Activated naive CD8-positive, alpha-beta T cell (primary cell): ENCODE measurements at regions not wholly inside any gene's neighbourhood (a gene's known extent, or its start where the extent isn't known, plus 50 kb on each side); places are given as distances from the start of the nearest gene placed in this dataset.
"Not testable (repeated sequence)": the region's sequence is repeated elsewhere in the genome, so short reads cannot be mapped to it uniquely, and the experiment has no call there.

Experiments
- H3K27ac Mint-ChIP-seq: one replicate; pipeline ENCODE4 v1.8.0; 2021; ENCODE audit warnings: mixed read lengths
- H3K27me3 Mint-ChIP-seq: one replicate; pipeline ENCODE4 v1.8.0; 2021; ENCODE audit warnings: mixed read lengths
- H3K36me3 Mint-ChIP-seq: one replicate; pipeline ENCODE4 v1.8.0; 2021; ENCODE audit warnings: mixed read lengths
- H3K4me1 Mint-ChIP-seq: one replicate; pipeline ENCODE4 v1.8.0; 2021; ENCODE audit warnings: low read depth, mixed read lengths
- H3K4me3 Mint-ChIP-seq: one replicate; pipeline ENCODE4 v1.8.0; 2021; ENCODE audit warnings: mild to moderate bottlenecking, mixed read lengths
- H3K9me3 Mint-ChIP-seq: one replicate; pipeline ENCODE4 v1.8.0; 2021; ENCODE audit warnings: low read depth, mixed read lengths

DNA sequence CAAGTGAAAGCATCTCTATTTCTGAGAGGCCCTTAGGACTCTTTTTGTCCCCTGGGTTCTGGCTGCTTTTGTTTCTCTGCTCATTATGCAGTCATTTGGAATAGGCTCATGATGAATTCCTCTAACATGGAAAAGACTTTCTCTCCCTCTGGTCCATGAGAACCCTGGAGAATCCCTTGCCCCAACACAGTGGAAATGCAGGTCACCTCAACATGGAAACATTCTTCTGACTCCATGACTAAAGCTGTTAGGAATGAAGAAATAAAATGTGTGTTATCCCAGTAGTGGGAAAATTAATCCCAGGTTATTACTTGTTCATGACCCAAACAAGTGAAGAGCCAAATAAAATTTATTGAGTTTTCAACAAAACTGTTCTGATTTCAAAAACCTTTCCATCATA is 458.6 kb downstream of the EPM2A start:
- H3K36me3 Mint-ChIP-seq = no peaks in the 10 kb centered on the region
- H3K9me3 Mint-ChIP-seq = no peaks in the 10 kb centered on the region
- H3K27ac Mint-ChIP-seq = no peak overlapping the region
- no peaks in the 10 kb centered on the region for H3K27me3 Mint-ChIP-seq
- H3K4me3 Mint-ChIP-seq = no peak overlapping the region
- no peaks in the 10 kb centered on the region for H3K4me1 Mint-ChIP-seq

DNA sequence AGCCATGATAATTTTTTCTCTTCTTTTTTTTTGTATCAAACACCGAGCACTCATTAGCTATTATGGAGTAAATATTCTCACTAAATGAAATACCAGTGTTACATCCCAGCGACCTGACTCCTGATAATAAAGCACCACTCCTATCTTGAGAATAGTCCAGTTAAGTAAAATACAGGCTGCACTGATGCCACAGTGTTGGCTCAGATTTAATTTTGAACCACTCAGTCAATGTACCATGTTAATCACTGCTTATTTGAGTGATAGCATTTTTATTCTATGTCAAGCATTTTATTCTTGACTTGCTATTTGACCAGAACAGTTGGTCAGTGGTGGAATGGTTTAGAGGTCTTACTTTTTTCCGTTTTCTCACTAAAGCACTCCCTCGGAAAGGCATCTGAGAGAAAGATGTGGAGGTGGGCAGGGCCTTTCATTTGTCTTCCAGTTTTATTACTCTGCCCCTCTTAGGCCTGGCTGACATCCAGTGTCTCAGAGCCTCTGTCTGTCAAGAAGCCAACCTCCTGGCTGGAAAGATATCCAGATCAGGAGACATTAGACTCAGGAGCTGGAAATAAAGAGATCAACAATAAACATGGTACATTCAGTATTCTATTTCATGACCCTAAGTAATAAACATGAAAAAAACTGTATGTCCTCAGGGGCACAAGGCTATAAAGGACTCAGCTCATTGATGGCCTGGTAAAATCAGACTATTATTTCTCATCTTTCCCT is 457.8 kb downstream of the EPM2A start:
- Mint-ChIP-seq H3K27me3 (no peaks in the 10 kb centered on the region), H3K36me3 (no peaks in the 10 kb centered on the region), H3K9me3 (no peaks in the 10 kb centered on the region), H3K27ac (no peak overlapping the region), H3K4me3 (no peak overlapping the region), H3K4me1 (no peaks in the 10 kb centered on the region)

DNA sequence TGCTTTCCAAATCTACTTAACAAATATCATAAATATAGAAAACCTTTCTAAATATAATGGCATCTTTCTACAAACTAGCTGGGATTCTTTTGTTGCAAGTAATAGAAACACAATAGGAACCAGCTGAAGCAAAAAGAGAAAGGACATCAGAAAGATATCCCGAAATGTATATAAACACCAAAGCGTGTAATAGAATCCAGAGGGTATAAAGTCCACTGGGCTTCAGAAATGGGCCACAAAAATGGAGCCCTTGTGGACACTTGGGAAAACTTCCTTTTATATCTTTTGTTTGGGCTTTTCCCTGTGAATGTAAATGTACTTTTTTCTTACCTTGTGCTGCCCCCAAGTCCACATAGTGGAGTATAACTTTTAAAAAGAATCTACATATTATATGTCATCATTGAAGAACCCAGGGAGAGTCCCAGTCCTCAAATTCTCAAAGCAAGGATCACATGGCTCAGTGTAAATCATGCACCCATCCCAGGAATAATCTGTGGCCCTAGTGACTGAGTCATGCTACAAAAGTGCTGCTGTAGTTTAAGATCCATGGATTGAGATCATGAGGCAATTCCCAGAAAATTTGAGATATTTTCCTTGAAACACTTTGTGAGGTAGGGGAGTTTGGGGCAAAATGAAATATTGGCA is 457.0 kb downstream of the EPM2A start:
- Mint-ChIP-seq H3K4me1 (no peaks in the 10 kb centered on the region), H3K9me3 (no peaks in the 10 kb centered on the region), H3K4me3 (no peak overlapping the region), H3K27ac (no peak overlapping the region), H3K36me3 (no peaks in the 10 kb centered on the region), H3K27me3 (no peaks in the 10 kb centered on the region)

DNA sequence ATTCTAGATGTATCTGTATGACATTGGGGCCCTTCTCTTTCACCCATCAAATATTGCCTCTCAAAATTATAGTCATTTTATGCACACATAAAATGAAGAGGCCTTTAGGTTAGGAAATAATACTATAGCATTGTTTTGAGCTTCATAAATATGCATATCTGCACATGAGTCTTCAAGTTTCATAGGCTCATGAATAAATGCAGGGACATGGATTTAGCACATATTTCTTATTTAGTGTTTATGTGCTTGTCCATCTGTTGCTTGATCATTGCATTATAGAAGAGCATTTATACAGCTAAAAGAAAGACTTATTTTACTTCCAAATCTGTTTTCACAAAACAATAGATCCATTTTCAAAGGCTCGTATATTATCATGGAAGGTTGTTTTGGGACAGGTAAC is 455.8 kb downstream of the EPM2A start:
- no peaks in the 10 kb centered on the region for H3K36me3 Mint-ChIP-seq
- no peak overlapping the region for H3K27ac Mint-ChIP-seq
- H3K4me1 Mint-ChIP-seq = no peaks in the 10 kb centered on the region
- H3K27me3 Mint-ChIP-seq = no peaks in the 10 kb centered on the region
- H3K4me3 Mint-ChIP-seq = no peak overlapping the region
- no peaks in the 10 kb centered on the region for H3K9me3 Mint-ChIP-seq

DNA sequence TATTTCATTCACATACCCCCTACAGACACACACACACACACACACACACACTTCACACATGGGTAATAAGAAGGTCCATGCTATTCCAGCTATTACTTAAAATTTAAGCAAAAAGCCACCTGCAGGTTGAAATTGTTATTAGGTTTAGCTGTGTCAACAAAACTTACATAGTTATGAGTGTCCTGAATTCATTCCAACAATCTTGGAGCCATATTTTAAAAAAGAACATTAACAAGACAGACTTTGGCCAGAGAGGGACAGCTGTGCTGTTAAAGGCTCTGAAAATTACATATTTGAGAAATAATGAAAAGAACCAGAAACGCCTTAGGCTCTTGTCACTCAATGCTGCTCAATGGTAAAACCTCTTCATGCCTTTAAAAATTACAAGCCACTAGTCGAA is 455.3 kb downstream of the EPM2A start:
- Mint-ChIP-seq H3K27me3 (no peaks in the 10 kb centered on the region), H3K4me3 (no peak overlapping the region), H3K4me1 (no peaks in the 10 kb centered on the region), H3K36me3 (no peaks in the 10 kb centered on the region), H3K27ac (no peak overlapping the region), H3K9me3 (no peaks in the 10 kb centered on the region)

DNA sequence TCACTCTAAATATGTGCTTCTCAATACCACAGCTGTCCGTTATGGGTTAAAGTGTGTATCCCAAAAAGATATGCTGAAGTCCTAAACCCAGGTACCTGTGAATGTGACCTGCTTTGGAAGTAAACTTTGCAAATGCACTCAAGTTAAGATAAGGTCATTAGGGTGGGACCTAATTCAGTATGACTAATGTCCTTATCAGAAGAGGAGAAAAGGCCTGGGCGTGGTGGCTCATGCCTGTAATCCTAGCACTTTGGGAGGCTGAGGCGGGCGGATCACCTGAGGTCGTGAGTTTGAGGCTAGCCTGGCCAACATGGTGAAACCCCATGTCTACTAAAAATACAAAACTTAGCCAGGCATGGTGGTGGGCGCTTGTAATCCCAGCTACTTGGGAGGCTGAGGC is 452.1 kb downstream of the EPM2A start:
- not testable (repeated sequence) for H3K27me3 Mint-ChIP-seq, H3K9me3 Mint-ChIP-seq, H3K4me1 Mint-ChIP-seq, H3K36me3 Mint-ChIP-seq, H3K4me3 Mint-ChIP-seq, H3K27ac Mint-ChIP-seq

DNA sequence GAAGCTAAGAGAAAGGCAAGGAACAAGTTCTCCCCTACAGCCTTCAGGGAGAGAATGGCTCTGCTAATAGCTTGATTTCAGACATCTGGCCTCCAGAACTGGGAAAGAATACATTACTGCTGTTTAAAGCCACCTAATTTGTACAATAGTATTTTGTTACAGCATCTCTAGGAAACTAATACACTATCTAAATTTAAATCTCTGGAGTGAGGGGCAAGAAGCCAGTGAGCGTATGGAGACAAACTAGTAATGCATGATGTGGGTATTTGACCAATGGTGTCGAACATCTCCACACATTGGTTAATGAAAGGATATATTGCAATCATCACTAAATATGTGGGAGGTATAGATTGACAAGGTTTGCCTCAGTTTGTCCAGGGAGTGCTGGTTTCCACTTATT is 451.5 kb downstream of the EPM2A start:
- Mint-ChIP-seq H3K27ac (no peak overlapping the region), H3K4me1 (no peaks in the 10 kb centered on the region), H3K9me3 (peaks cover 4% of the 10 kb centered on the region), H3K36me3 (no peaks in the 10 kb centered on the region), H3K4me3 (no peak overlapping the region), H3K27me3 (no peaks in the 10 kb centered on the region)

DNA sequence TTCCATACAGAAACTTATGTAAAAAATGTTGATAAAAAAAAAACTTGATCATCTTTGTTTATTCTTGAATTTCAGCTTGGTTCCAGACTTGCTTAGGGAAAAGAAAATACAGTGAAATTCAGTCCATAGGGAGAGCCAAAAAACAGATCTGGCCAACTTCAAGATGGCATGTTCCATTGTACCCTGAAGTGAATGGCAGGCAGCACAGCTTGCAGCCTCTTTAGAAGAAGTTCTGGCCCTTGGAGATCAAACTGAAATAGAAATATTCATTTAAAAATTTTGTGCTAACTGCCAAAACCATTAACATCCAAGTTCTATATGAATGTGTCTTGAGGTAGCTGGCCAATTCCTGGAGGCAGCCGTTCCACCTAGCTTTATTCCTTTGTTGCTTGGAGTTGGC is 448.4 kb downstream of the EPM2A start:
- Mint-ChIP-seq H3K9me3 (peaks cover 8% of the 10 kb centered on the region), H3K36me3 (no peaks in the 10 kb centered on the region), H3K27ac (no peak overlapping the region), H3K27me3 (no peaks in the 10 kb centered on the region), H3K4me1 (no peaks in the 10 kb centered on the region), H3K4me3 (no peak overlapping the region)

DNA sequence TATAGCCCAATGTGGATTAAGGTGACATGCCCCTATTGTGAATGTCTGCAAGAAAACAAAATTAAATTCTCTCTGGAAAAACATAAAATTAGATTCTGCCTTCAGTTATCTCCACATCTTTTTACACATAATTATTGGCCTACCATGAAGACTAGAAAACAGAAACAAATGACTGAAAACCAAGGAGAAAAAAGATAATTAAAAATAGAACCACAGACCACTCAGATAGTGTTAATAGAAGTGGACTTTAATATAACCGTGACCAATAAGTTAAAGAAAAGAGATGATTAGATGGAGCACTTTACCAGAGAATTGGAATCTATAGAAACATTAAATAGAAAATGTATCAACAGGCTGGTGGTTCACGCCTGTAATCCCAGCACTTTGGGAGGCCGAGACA is 445.7 kb downstream of the EPM2A start:
- no peaks in the 10 kb centered on the region for H3K27me3 Mint-ChIP-seq
- no peak overlapping the region for H3K4me3 Mint-ChIP-seq
- no peaks in the 10 kb centered on the region for H3K36me3 Mint-ChIP-seq
- H3K4me1 Mint-ChIP-seq = no peaks in the 10 kb centered on the region
- H3K9me3 Mint-ChIP-seq = peaks cover 8% of the 10 kb centered on the region
- no peak overlapping the region for H3K27ac Mint-ChIP-seq

DNA sequence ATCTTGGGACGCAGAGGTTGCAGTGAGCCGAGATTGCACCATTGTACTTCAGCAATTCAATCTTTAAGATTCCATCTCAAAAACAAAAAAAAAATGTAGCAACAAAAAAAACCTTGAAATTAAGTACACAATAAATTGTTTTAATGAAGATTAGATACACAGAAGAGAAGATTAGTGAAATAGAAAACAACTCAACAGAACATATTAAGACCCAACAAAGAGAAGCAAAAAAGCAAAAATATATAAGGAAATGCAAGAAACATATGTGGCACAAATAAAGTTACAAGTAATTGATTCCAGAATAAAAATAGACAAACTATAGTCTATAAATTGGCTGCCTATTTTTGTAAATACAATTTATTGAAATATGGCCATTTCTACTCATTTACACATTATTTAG is 445.2 kb downstream of the EPM2A start:
- peaks cover 8% of the 10 kb centered on the region for H3K9me3 Mint-ChIP-seq
- H3K27me3 Mint-ChIP-seq = no peaks in the 10 kb centered on the region
- H3K4me1 Mint-ChIP-seq = no peaks in the 10 kb centered on the region
- H3K4me3 Mint-ChIP-seq = no peak overlapping the region
- no peaks in the 10 kb centered on the region for H3K36me3 Mint-ChIP-seq
- no peak overlapping the region for H3K27ac Mint-ChIP-seq

DNA sequence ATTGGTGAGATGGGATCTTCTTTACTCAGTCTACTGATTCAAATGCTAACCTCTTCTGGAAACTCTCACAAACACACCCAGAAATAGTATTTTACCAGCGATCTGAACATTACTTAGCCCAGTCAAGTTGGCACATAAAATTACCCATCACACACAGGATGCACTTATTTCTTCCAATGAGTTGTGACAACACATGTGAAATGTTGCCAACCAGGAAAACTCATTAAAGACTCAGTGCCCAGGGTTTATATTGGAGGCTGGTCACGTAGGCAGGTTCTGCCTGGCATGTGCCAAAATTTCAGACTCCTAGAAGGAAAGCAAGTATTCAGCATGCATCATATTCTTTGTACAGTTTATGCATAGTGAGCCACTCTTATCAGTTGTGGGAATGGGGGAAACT is 443.3 kb downstream of the EPM2A start:
- peaks cover 8% of the 10 kb centered on the region for H3K9me3 Mint-ChIP-seq
- H3K27me3 Mint-ChIP-seq = no peaks in the 10 kb centered on the region
- H3K4me3 Mint-ChIP-seq = no peak overlapping the region
- H3K36me3 Mint-ChIP-seq = no peaks in the 10 kb centered on the region
- no peak overlapping the region for H3K27ac Mint-ChIP-seq
- no peaks in the 10 kb centered on the region for H3K4me1 Mint-ChIP-seq

DNA sequence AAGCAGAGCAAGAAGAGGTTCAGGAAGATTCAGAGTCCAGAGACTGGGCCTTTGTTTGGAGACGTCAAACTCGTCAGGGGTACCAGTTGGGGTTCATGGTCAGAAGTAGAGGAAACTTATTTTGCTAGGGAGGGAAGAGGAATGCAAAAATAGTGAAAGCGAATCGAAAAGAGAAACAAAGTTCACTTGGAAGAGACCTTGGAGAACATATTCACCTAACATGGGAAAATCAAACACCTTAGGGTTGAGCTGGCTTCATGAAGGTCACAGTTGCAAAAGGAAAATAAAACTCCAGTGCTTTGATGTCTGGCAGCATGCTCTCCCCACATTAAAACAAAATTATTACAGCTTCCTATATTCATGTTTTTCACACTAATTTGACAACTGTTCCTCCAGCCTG is 440.4 kb downstream of the EPM2A start:
- no peaks in the 10 kb centered on the region for H3K36me3 Mint-ChIP-seq
- H3K27ac Mint-ChIP-seq = no peak overlapping the region
- no peaks in the 10 kb centered on the region for H3K4me1 Mint-ChIP-seq
- H3K4me3 Mint-ChIP-seq = no peak overlapping the region
- no peaks in the 10 kb centered on the region for H3K27me3 Mint-ChIP-seq
- no peaks in the 10 kb centered on the region for H3K9me3 Mint-ChIP-seq

DNA sequence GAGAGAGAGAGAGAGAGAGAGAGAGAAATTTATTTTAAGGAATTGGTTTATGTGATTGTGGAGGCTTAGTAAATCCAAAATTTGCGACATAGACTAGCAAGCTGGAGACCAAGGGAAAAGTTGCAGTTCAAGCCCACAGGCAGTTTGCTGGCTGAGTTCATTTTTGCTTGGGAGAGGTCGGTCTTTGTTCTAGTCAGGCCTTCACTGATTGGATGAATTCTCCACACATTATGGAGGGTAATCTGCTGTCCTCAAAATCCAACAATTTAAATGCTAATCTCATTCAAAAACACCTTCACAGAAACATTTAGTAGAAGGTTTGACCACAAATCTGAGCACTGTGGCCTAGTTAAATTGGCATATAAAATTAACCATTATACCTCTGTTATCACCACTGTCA is 439.6 kb downstream of the EPM2A start:
- no peaks in the 10 kb centered on the region for H3K36me3 Mint-ChIP-seq
- H3K4me3 Mint-ChIP-seq = no peak overlapping the region
- no peaks in the 10 kb centered on the region for H3K9me3 Mint-ChIP-seq
- H3K27me3 Mint-ChIP-seq = no peaks in the 10 kb centered on the region
- H3K4me1 Mint-ChIP-seq = no peaks in the 10 kb centered on the region
- no peak overlapping the region for H3K27ac Mint-ChIP-seq

DNA sequence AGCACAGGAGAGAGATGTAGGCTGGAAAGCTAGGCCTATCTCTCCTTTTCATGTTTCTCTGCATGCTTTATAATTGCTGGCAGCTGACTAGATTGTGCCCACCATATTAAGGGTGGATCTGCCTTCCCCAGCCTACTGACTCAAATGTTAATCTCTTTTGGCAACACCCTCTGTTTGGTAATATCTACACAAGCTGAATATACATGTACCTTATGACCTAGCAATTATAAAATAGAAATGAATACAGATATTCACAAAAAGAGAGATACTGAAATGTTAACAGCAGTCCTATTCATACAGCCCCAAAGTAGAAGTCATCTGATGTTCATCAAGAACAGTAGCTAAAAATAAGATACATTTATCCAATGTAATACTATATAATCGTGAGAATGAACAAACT is 429.6 kb downstream of the EPM2A start:
- H3K36me3 Mint-ChIP-seq = no peaks in the 10 kb centered on the region
- H3K4me3 Mint-ChIP-seq = no peak overlapping the region
- H3K9me3 Mint-ChIP-seq = no peaks in the 10 kb centered on the region
- peaks cover 2% of the 10 kb centered on the region for H3K27me3 Mint-ChIP-seq
- H3K27ac Mint-ChIP-seq = no peak overlapping the region
- H3K4me1 Mint-ChIP-seq = no peaks in the 10 kb centered on the region

DNA sequence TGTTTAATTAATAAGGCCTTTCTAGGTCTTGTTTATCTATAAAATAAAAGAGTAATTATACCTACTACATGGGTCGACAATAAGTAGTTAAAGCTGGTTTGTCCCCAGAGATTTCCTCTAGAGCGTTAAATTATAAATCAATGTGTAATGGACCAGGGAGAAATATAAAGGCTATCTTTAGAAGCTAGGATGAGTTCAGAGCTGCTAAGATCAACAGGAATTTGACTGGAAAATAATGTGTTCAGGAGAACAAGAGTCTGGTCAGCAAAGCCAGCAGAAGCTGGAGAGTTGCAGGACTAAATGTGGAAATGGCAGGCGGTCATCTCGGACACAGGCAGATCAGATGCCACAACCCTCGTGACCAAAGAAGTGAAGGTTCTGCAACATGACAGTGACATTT is 428.8 kb downstream of the EPM2A start:
- H3K4me3 Mint-ChIP-seq = no peak overlapping the region
- no peaks in the 10 kb centered on the region for H3K4me1 Mint-ChIP-seq
- H3K36me3 Mint-ChIP-seq = no peaks in the 10 kb centered on the region
- no peaks in the 10 kb centered on the region for H3K9me3 Mint-ChIP-seq
- peaks cover 2% of the 10 kb centered on the region for H3K27me3 Mint-ChIP-seq
- H3K27ac Mint-ChIP-seq = no peak overlapping the region

DNA sequence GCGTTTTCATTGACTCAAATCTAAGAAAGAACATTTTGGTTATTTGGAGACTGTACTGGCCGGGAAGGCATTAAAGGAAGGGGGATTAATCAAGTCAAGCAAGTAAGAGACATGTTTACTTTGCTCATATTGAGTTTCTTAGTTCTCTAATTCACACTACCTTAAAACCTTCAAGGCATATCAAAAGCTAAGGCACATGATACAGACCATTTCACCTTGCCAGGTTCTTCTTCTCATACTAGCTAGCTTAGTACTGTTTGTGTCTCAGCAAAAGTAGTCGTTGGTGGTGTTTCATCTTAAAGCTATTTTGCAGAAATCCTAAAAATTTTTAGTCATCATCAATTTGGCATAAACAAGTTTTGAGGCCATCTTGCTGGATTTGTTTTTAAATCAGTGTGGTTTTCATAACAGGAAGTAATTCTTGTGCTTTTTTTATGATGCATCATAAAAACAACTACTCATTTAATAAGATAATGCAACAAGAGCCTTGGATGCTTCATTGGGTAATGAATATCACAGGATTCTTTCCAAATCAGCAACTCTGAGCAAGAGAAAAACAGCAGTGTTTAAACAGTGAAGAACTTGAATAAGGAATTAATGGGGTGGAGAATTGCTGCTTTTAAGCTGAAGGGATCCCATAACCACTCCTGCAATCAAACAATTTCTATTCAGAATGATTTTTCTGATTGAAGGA is 425.3 kb downstream of the EPM2A start:
- H3K27ac Mint-ChIP-seq = no peak overlapping the region
- no peaks in the 10 kb centered on the region for H3K36me3 Mint-ChIP-seq
- H3K9me3 Mint-ChIP-seq = no peaks in the 10 kb centered on the region
- H3K4me1 Mint-ChIP-seq = no peaks in the 10 kb centered on the region
- H3K4me3 Mint-ChIP-seq = no peak overlapping the region
- H3K27me3 Mint-ChIP-seq = peaks cover 2% of the 10 kb centered on the region
